Suprapubic skin (tissue), 4 donors: ENCODE measurements at regions not wholly inside any gene's neighbourhood (a gene's known extent, or its start where the extent isn't known, plus 50 kb on each side); places are given as distances from the start of the nearest gene placed in this dataset.

Experiments
- EP300 ChIP-seq: sonication (generic); formaldehyde crosslinking; IDR thresholded peaks from one replicate; pipeline ENCODE4 v1.6.1; 2017; ENCODE audit warnings: antibody characterized with exemption
- POLR2AphosphoS5 ChIP-seq, 3 donors: sonication (generic); formaldehyde crosslinking; IDR thresholded peaks; one replicate each; pipeline ENCODE4 v1.6.1; 2017; ENCODE audit warnings: antibody characterized with exemption in 3 of 3
- TF ChIP-seq, protein P1 (sequence below), 2 donors: fragments of 200-600 bp in 1 of 2; fragments of 450-650 bp in 1 of 2; sonication (generic) in 1 of 2; IDR thresholded peaks; one replicate each; pipeline ENCODE4 v1.5.1; 2016 to 2019; ENCODE audit warnings: antibody characterized with exemption in 2 of 2, mild to moderate bottlenecking in 1 of 2, moderate library complexity in 1 of 2

DNA sequence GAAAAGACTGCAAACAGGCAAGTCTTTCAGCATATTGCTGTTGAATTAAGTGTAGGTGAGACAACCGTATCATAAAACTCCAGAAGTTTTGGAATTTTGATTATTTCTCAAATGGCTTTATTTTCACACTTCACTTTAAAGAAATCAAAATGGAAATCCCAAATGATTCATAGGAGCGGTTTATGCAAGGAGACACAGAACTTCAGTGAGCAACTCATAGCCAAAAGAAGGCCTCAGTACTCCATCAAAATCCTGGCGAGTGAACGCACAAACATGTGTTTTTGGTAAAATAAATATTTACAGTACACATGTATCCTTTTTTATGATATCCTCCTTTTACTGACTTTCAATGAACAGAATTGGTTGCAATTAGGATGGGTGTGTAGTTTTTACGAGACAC lies 140.4 kb upstream of the APCDD1 start:
- TF ChIP-seq EP300 (no peak), POLR2AphosphoS5 (IDR thresholded peaks at IDR 0.05) (no peak)
- TF ChIP-seq, protein P1, sequence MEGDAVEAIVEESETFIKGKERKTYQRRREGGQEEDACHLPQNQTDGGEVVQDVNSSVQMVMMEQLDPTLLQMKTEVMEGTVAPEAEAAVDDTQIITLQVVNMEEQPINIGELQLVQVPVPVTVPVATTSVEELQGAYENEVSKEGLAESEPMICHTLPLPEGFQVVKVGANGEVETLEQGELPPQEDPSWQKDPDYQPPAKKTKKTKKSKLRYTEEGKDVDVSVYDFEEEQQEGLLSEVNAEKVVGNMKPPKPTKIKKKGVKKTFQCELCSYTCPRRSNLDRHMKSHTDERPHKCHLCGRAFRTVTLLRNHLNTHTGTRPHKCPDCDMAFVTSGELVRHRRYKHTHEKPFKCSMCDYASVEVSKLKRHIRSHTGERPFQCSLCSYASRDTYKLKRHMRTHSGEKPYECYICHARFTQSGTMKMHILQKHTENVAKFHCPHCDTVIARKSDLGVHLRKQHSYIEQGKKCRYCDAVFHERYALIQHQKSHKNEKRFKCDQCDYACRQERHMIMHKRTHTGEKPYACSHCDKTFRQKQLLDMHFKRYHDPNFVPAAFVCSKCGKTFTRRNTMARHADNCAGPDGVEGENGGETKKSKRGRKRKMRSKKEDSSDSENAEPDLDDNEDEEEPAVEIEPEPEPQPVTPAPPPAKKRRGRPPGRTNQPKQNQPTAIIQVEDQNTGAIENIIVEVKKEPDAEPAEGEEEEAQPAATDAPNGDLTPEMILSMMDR (IDR thresholded peaks at IDR 0.05): no peak
